ENCODE measurements at regions not wholly inside any gene's neighbourhood (a gene's known extent, or its start where the extent isn't known, plus 50 kb on each side); places are given as distances from the start of the nearest gene placed in this dataset.

DNA sequence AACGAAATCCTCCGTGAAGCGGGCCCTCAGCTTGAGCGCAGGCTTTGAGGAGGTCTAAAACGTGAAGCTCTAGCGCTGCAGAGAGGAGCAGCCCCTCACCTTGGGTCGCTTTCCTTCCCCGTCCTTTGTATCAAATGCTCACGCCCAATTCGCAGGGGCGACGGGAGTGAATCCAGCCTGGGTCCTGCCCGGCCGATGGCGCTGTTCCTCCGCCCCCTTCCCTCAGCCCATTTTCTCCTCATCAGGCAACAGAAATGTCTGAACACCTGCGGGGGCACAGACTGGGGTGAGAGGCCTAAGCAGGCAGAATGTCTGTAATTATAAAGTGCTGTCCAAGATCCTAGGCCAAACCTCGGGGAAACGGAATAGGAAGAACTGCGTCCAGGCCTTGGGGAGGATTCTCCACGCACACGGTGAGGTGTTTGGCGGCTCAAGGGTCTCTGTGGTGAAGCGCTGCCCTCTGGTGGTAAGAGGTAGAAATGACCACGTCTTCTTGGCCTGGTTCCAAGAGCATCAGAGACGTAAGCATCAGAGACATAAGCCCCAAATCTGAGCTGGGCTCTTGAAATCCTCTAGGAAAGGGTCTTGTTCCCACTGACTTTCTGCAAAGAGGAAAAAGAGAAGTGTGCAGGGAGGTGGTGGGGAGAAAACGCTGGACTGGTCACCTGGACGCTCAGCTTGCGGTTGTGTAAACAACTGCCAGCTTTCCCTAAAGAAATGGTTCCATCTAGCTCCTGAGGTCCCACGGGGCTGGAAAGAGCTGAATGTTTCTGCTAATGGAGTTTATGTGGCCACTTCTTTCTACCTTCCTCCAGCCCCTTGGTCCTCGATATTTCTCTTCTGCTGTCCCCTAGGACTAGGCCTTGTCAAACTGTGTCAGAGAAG, 92.1 kb upstream of the CD53 start:
- ChIA-PET POLR2A (no interaction called here), CTCF (interaction anchor here (0.6 to 6.6 kb wide), 20 partner anchors 8 to 272 kb away, joined by 3 to 77 read pairs (median 4); no protein-coding TSS in a partner anchor)
- DNase-seq, result peak; percentile 84
- Mint-ChIP-seq H3K27me3 (peaks cover 6% of the 10 kb centered on the region), H3K36me3 (ENCODE audit: low read depth) (peaks cover 14% of the 10 kb centered on the region), H3K9me3 (peaks cover 2% of the 10 kb centered on the region), H3K4me1 (peaks cover 39% of the 10 kb centered on the region), H3K4me3 (no peak overlapping the region), H3K27ac (no peak overlapping the region)

DNA sequence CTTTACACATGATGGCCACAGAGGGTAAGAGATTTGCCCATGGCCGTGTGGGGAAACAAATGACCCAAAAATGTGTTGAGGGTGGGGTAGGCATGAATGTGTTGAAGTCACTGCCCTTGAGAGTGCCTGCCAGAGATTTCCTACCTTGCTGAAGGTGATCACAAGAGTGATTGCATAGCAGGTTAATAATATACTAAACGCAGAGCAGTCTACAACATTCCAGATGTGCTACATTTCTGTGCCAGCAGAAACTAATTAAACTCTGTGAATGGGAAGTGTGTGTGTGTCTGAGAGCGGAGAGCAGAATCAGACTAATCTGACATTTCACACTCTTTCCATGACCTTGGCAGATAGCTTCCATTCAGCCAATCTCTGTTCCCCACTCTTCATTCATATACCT, 93.3 kb upstream of the CD53 start:
- ChIA-PET CTCF (interaction anchor here (1.3 to 6.6 kb wide), 6 partner anchors 10 to 255 kb away, joined by 4 to 77 read pairs (median 6); no protein-coding TSS in a partner anchor), POLR2A (no interaction called here)
- Mint-ChIP-seq H3K27me3 (peaks cover 6% of the 10 kb centered on the region), H3K4me3 (no peak overlapping the region), H3K9me3 (no peaks in the 10 kb centered on the region), H3K36me3 (ENCODE audit: low read depth) (peaks cover 3% of the 10 kb centered on the region), H3K4me1 (peaks cover 27% of the 10 kb centered on the region), H3K27ac (no peak overlapping the region)
- DNase-seq, result no peak

DNA sequence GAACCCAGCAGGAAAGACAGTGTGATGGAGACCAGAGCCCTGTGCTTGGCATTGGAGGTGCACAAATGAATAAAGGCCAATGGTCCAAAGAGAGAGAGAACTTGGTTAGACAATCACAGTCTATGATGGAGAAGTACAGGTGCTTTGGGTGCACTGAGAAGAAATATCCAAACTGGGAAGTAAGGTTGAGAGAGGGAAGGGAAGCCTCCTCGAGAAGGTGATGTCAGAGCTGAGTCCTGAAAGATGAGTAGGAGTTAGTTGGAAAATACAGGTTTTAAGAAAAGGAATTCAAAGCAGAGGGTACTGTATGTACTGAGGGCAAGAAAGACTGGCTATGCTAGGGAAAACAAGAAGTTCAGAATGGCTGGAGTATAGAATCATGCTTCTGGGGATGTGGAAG, 94.1 kb upstream of the CD53 start:
- H3K27me3 Mint-ChIP-seq, result peaks cover 9% of the 10 kb centered on the region
- H3K4me3 Mint-ChIP-seq, result no peak overlapping the region
- H3K36me3 Mint-ChIP-seq (ENCODE audit: low read depth), result no peaks in the 10 kb centered on the region
- no peak overlapping the region for H3K27ac Mint-ChIP-seq
- CTCF ChIA-PET, result interaction anchor here (6.6 kb wide), 1 partner anchor 160 kb away, joined by 77 read pairs; no protein-coding TSS in a partner anchor
- H3K4me1 Mint-ChIP-seq, result peaks cover 22% of the 10 kb centered on the region
- no peak for DNase-seq
- POLR2A ChIA-PET, result no interaction called here
- H3K9me3 Mint-ChIP-seq, result no peaks in the 10 kb centered on the region

DNA sequence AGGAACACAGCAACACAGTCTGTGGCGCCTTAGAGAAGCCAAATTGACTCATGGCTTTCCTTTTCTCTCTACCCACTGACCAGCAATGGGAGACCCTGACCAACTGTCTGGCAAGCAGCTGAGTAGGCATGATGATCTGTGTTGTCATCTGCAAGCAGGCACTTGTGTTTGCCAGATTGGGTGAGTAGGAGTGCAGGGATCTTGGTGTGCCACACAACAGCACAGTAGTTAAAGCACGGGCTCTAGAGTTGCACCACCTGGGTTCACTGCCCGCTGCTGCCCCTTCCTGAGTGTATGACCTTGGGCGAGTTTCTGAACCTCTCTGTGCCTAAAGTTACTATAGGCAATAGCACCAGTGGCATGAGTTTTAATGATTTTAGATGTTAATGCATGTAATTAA, 95.7 kb upstream of the CD53 start:
- H3K36me3 Mint-ChIP-seq (ENCODE audit: low read depth), result no peaks in the 10 kb centered on the region
- H3K27me3 Mint-ChIP-seq, result peaks cover 22% of the 10 kb centered on the region
- ChIA-PET CTCF (no interaction called here), POLR2A (no interaction called here)
- no peaks in the 10 kb centered on the region for H3K9me3 Mint-ChIP-seq
- no peak overlapping the region for H3K4me3 Mint-ChIP-seq
- DNase-seq, result no peak
- peaks cover 7% of the 10 kb centered on the region for H3K4me1 Mint-ChIP-seq
- no peak overlapping the region for H3K27ac Mint-ChIP-seq

DNA sequence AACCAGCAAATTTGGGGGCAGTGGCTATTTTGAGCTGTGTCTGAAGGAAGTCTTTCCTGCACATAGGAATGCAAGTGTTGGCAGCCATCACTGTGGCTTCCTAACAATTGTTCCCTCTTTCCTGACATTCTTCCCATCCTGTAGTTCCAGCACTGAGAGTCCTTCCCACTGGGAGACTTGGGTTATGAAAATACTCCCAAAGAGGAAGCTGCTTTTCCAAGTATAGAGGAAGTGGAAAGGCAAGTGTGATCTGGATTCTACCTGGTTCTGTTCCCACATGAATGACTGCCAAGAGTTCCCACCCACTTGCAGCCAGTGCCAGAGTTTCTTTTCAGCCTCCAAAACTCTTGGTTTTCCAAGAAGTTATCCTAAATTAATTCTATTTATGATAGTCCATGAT, 98.5 kb upstream of the CD53 start:
- ChIA-PET POLR2A (no interaction called here), CTCF (interaction anchor here (0.7 to 1.2 kb wide), 4 partner anchors 8 to 158 kb away, joined by 3 to 6 read pairs (median 4); no protein-coding TSS in a partner anchor)
- no peak for DNase-seq
- Mint-ChIP-seq H3K36me3 (ENCODE audit: low read depth) (no peaks in the 10 kb centered on the region), H3K4me3 (no peak overlapping the region), H3K27ac (no peak overlapping the region), H3K27me3 (peaks cover 26% of the 10 kb centered on the region), H3K9me3 (no peaks in the 10 kb centered on the region), H3K4me1 (peaks cover 2% of the 10 kb centered on the region)

DNA sequence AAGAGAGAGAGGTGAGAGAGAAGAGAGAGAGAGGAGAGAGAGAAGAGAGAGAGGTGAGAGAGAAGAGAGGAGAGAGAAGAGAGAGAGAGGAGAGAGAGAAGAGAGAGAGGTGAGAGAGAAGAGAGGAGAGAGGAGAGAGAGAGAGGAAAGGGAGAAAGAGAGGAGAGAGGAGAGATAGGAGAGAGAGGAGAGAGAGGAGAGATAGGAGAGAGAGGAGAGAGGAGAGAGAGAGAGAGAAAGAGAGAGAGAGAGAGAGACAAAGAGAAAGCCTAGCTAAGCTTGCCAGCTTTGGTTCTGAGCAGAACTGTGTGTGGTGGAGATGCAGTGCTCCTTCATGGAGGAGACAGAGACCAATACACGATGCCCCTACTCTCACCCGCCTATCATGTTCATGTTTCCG, 99.1 kb upstream of the KCNA3 start:
- peaks cover 2% of the 10 kb centered on the region for H3K4me1 Mint-ChIP-seq
- peaks cover 27% of the 10 kb centered on the region for H3K27me3 Mint-ChIP-seq
- POLR2A ChIA-PET, result no interaction called here
- H3K36me3 Mint-ChIP-seq (ENCODE audit: low read depth), result no peaks in the 10 kb centered on the region
- CTCF ChIA-PET, result interaction anchor here (0.7 to 1.9 kb wide), 5 partner anchors 9 to 157 kb away, joined by 3 to 8 read pairs (median 5); no protein-coding TSS in a partner anchor
- DNase-seq, result no peak
- H3K9me3 Mint-ChIP-seq, result no peaks in the 10 kb centered on the region
- H3K27ac Mint-ChIP-seq, result no peak overlapping the region
- H3K4me3 Mint-ChIP-seq, result no peak overlapping the region

DNA sequence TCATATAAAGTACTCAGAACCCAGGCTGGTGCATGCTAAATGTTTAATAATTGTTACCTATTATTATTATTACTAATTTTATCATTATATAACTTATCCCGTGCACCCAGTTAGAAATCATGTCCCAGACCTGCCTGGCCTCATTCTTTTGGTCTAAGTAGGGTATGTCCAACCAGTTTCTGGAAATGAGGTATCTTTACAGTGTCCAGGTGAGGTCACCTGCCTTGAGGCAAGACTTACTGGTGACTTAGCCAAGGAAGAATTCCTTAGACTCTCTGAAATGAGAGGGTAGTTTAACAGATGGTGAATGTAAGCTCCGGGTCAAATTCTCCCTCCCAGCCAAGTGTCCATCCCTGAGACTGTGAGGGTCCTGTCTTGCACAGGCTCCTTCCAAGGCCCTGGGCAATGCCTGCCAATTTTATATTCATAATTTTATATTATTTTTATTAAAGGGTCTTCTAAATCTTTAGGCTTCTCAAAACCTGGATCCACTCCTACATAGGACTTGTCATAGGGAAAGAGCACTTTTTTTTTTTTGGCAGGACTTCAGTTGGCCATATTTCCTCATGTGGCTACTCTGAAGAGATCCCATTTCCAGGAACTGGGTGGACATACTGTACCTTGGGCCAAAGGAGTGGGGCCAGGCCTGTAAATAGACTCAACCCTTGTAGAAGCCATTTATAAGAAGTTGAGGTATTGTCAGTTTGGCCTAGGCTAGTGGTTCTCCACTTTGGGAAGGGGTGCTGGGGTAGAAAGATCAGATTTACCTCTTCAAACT, 96.7 kb upstream of the KCNA3 start:
- POLR2A ChIA-PET, result no interaction called here
- no peak overlapping the region for H3K27ac Mint-ChIP-seq
- peaks cover 43% of the 10 kb centered on the region for H3K27me3 Mint-ChIP-seq
- H3K36me3 Mint-ChIP-seq (ENCODE audit: low read depth), result no peaks in the 10 kb centered on the region
- H3K4me1 Mint-ChIP-seq, result peaks cover 2% of the 10 kb centered on the region
- no peaks in the 10 kb centered on the region for H3K9me3 Mint-ChIP-seq
- CTCF ChIA-PET, result interaction anchor here (1.1 to 2.1 kb wide), 5 partner anchors 10 to 152 kb away, joined by 3 to 6 read pairs (median 5); no protein-coding TSS in a partner anchor
- no peak overlapping the region for H3K4me3 Mint-ChIP-seq
- DNase-seq, result no peak

DNA sequence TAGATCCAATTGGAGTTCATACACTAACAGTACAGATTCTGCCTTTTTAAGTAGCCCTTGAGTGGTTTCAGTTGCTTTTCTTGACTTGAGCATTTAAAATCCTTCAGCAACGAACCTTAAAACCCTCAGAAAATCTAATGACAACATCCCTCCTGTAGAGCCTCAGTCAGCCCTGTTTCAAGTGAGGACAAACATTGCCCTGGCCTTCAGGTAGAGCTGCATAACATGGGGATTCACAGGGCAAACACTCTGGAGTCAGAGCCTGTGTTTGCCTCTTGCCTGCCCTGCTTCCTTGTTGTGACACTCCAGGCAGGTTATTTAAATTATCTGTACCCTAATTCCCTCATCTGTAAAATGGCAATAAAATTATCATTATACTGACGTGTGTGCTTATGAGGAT, 96.1 kb upstream of the KCNA3 start:
- ChIA-PET POLR2A (no interaction called here), CTCF (interaction anchor here (0.9 to 2.1 kb wide), 3 partner anchors 9 to 152 kb away, joined by 3 to 6 read pairs (median 4); no protein-coding TSS in a partner anchor)
- Mint-ChIP-seq H3K4me1 (peaks cover 4% of the 10 kb centered on the region), H3K27me3 (peaks cover 43% of the 10 kb centered on the region), H3K4me3 (no peak overlapping the region), H3K36me3 (ENCODE audit: low read depth) (no peaks in the 10 kb centered on the region), H3K27ac (no peak overlapping the region), H3K9me3 (no peaks in the 10 kb centered on the region)
- DNase-seq, result no peak

DNA sequence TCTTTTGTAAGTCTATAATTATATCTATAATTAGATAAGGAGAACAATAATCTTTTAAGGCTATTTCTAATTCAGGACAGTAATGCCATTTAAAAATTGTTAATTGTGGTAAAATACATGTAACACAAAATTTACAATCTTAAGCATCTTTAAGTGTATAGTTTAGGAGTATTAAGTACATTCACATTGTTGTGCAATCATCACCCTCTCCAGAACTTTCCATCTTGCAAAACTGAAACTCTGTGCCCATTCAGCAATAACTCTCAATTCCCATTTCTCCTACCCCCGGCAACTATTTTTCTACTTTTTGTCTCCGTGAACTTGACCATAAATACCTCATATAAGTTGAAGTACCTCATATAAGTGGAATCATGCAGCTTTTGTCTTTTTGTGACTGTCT, 93.9 kb upstream of the KCNA3 start:
- no peak for DNase-seq
- peaks cover 10% of the 10 kb centered on the region for H3K4me1 Mint-ChIP-seq
- no peaks in the 10 kb centered on the region for H3K36me3 Mint-ChIP-seq (ENCODE audit: low read depth)
- peaks cover 38% of the 10 kb centered on the region for H3K27me3 Mint-ChIP-seq
- no peak overlapping the region for H3K27ac Mint-ChIP-seq
- ChIA-PET CTCF (no interaction called here), POLR2A (no interaction called here)
- H3K9me3 Mint-ChIP-seq, result no peaks in the 10 kb centered on the region
- no peak overlapping the region for H3K4me3 Mint-ChIP-seq

DNA sequence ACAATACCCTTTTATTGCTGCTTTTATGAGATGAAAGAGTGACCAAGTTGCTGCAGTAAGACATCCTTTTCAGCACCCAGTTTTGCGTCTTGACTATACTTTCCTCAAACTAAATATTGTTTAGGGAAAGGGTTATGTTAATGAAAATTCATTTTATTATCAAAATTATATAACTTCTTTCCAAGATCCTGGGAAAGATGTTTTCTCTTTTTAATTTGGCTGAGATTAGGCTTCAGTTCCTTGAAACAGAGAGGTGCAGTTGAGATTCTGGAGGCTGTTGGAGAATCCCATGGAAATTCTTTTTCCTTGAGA, 91.6 kb upstream of the KCNA3 start:
- Mint-ChIP-seq H3K27ac (no peak overlapping the region), H3K27me3 (peaks cover 30% of the 10 kb centered on the region), H3K9me3 (no peaks in the 10 kb centered on the region), H3K36me3 (ENCODE audit: low read depth) (no peaks in the 10 kb centered on the region), H3K4me1 (peaks cover 10% of the 10 kb centered on the region), H3K4me3 (no peak overlapping the region)
- DNase-seq, result no peak
- ChIA-PET CTCF (interaction anchor here (0.5 to 4.5 kb wide), 28 partner anchors 13 to 563 kb away, joined by 3 to 50 read pairs (median 4); partner anchors contain the start of gene KCNA3), POLR2A (interaction anchor here (0.7 to 1.2 kb wide), 2 partner anchors 147 to 425 kb away, joined by 6 read pairs; no protein-coding TSS in a partner anchor)

DNA sequence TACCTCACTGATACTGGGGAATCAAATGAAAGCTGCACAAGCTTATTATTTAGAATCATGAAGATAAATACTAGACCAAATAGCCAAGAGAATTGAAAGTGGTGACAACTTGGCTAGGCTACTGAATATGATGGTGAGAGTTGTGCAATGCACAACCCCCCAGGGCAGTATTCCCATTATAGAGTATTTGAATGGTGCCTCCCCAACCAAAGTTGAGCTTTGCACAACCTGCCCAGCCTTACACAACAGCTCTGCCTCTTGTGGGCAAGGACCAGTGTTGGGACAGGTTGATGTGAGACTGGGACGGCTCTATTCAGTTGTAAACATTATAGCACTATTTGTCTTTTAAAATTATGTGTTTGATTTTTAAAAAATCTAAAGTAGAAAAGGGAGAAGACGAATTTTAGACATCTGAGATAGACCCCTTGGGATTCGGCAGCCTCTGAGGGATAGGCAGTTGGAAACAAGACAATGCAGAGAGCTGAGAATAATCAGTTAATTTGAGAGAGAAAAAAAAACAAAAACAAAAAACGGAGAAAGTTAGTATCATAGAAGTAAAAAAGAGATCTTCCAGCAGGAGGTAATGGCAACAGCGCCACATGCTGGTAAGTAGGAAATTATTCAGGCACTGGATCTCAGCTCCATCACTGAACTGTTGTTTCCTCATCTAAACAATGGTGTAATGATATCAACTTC, 91.0 kb upstream of the KCNA3 start:
- POLR2A ChIA-PET, result interaction anchor here (0.7 to 1.2 kb wide), 2 partner anchors 146 to 426 kb away, joined by 6 read pairs; no protein-coding TSS in a partner anchor
- CTCF ChIA-PET, result interaction anchor here (0.5 to 4.5 kb wide), 35 partner anchors 12 to 562 kb away, joined by 3 to 50 read pairs (median 4); partner anchors contain the start of gene KCNA3
- Mint-ChIP-seq H3K9me3 (no peaks in the 10 kb centered on the region), H3K4me3 (peak overlapping the region; percentile 6), H3K27ac (peak overlapping the region; percentile 34), H3K27me3 (peaks cover 33% of the 10 kb centered on the region), H3K4me1 (peaks cover 10% of the 10 kb centered on the region), H3K36me3 (ENCODE audit: low read depth) (no peaks in the 10 kb centered on the region)
- DNase-seq, result peak; percentile 76

DNA sequence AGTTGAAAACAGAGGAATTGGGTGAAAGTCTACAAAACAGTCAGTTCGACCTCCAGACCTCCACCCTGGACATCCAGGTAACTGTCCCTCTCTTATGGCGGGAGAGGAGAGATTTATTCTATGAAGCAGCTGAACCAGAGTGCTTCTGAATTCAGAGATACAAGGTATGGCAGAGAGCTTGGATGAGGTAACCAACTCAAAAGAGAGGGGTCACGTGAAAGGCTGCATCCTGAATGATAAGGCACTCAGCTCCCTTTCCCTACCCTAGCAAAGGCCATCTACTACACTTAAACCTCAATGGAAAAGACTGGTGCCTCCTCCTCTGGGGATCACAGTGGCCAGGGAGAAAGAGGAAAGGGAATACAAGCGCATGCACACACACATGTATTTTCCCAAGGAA, 88.4 kb upstream of the KCNA3 start:
- no peak for DNase-seq
- H3K4me3 Mint-ChIP-seq, result no peak overlapping the region
- ChIA-PET CTCF (interaction anchor here (1.1 to 4.5 kb wide), 4 partner anchors 24 to 208 kb away, joined by 3 to 50 read pairs (median 8); no protein-coding TSS in a partner anchor), POLR2A (no interaction called here)
- H3K9me3 Mint-ChIP-seq, result no peaks in the 10 kb centered on the region
- H3K36me3 Mint-ChIP-seq (ENCODE audit: low read depth), result no peaks in the 10 kb centered on the region
- H3K27me3 Mint-ChIP-seq, result peaks cover 31% of the 10 kb centered on the region
- no peak overlapping the region for H3K27ac Mint-ChIP-seq
- peaks cover 10% of the 10 kb centered on the region for H3K4me1 Mint-ChIP-seq
